GM21526 (cell line): ENCODE measurements at regions not wholly inside any gene's neighbourhood (a gene's known extent, or its start where the extent isn't known, plus 50 kb on each side); places are given as distances from the start of the nearest gene placed in this dataset.

Experiments used
- ATAC-seq: cut with Tn5 transposase; IDR thresholded peaks from one replicate; pipeline ENCODE4 v1.9.1; 2021; ENCODE audit warnings: moderate library complexity; ENCODE audit not compliant: unreplicated experiment, low FRiP score

DNA sequence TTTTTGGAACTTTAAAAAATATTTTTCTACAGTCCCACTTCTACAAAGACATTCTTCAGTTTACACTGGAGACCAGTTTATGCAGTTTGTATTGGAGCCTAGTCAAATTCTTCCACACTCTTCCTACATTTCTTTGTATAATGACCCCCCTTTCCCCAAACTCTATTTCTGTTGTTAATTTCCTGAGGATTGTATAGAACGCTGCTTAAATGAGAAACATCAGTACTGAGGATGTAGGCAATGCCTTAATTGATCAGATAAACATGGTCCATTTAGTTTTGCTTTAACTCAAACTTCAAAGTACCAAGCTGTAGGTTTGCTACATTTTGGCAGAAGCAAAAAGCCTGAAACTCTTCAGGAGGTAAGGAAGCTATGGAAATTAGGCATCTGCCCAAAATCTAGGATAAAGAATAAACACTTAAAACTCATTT is 155.5 kb downstream of the SLC7A11 start:
- no peak for ATAC-seq

- ATAC-seq = no peak
These were observed 156.3 kb downstream of the SLC7A11 start for GRCh38 chr4:138085736-138086305.

DNA sequence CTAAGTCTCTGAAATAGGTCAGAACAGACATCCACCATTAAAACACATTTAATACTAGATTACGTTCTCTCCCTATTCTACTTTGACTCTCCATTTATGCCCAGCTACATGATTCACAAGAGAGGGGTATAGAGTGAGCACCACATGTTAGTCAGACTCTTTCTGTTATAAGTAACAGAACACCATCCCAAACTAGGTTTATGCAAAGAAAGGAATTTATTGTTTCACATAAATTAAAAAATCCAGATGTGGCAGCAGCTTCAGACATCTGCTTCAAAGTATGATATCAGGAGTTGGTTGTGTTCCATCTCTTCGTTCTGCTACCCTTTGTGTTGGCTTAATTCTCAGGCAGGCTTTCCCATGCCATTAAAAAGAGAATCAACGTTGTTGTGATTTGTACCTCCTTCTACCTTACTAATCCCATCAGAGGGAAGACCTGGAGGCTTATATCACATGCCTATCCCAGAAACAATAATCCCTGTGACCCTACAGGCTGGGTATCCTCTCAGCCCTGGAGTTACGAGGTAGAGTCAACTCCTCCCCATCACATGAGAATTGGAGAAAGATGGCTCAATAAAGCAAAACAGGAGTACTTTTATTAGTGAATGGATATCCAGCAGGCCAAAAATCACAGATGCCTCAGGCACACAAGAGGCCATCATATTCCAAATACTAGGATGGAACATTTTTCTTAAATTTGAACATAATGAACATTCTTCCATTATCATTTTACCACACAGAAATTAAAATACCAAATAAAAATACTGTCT is 163.2 kb downstream of the SLC7A11 start:
- no peak for ATAC-seq

GRCh38 chr4:138078253-138078652 is 163.9 kb downstream of the SLC7A11 start:
- no peak for ATAC-seq

DNA sequence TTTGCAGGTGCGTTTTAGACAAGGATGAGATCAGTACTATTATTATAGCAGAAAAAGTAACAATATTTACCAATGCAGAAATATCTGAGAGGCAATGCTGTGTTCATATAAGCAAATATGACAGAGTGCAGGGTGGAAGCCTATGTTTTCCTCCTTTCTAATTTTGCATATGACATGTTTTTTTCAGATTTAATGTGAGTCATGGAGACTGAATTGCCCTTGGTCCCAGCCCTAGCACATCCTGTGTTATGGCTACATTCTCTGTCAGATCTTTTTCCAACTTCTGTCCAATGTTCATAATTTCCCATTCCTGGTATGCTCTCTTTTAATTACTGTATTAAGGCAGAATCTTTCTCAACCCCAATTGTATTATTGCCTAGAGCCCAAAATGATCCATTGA is 165.6 kb downstream of the SLC7A11 start:
- ATAC-seq = no peak

DNA sequence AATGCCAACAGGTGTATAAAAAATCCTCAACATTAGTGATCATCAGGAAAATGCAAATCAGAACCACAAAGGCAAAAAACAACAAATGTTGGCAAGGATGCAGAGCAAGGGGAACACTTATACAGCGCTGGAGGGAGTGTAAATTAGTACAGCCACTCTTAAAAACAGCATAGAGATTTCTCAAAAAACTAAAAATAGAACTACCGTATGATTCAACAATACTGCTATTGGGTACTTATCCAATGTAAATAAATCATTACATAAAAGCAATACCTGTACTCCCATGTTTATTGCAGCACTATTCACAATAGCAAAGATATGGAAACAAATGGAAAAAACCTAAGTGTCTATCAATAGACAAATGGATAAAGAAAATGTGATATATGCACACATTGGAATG is 171.3 kb downstream of the SLC7A11 start:
- no peak for ATAC-seq

- no peak for ATAC-seq
These were observed 178.6 kb downstream of the SLC7A11 start for GRCh38 chr4:138063581-138063980.

DNA sequence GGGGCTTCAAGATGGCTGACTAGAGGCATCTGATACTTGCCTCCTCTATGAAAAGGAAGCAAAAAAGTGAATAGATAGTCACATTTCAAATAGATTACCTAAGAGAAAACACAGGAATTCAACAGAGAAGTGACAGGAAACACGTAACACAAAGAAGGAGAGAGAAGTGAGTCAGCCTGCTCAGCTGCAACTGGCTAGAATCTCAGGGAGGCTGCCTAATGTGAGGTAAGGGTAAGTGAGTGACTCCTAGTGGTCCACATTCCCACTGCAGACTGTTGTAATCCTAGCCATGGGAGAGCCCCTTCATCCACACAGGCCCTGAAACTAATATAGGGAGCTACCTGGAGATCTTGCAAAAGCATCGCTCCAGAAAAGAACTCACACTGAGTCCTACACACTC is 179.2 kb downstream of the SLC7A11 start:
- no peak for ATAC-seq

DNA sequence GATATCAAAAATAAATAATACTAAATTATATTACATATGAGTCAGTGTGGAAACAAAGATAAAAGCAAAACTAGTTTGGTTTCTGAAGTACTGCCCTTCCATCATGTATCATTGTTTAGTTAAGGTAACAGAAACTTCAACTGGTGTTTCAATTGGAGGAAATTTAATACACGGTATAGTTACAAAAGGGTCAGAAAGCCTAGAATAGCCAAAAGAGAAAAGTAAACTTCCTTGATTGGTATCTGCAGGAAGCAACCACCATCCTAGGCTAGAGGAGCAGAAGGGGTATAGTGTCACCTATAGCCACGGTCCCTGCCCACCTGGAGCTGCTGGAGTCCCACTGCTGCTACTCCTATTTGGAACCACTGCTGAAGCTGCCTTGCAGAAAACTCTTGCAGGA is 185.6 kb downstream of the SLC7A11 start:
- ATAC-seq = no peak

DNA sequence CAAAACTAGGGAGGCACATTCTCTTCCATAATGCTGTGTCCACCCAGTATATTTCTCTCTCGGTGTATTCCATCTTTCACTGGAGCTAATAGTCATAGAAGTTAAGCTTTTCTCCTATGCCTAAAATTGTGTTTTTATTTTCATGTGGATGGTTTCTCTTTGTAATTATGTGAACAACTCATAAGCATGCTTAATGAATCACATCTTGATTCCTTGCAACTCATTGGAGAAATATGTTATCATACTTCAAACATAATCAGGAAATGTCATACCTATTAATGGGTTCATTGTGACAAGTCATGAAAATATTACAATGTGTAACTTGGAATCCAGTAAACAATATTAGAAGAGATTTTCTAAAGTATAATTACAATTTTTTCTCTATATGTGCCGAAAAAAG is 186.3 kb downstream of the SLC7A11 start:
- no peak for ATAC-seq

GRCh38 chr4:138053641-138054301 is 188.4 kb downstream of the SLC7A11 start:
- ATAC-seq = no peak

- ATAC-seq = no peak
These were observed 189.1 kb downstream of the SLC7A11 start for GRCh38 chr4:138052806-138053632.

DNA sequence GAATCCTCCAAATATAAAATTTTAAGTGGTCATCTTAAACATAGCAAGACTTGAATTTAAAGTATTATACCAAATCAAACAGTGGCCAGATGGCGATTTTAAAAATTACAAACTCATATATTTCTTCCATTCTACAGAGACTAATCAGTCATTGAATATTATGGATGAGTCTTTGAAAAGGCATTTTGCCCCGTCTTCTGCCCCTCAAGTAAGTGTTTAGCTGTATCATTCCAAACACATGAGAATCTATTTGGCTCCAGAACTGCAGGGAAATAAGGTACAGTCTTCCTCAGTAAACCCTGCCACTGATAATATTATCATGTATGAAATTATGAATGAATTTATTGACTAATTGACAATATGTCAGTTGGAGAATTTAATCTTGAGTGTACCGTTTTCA is 191.0 kb downstream of the SLC7A11 start:
- no peak for ATAC-seq

- no peak for ATAC-seq
These were observed 191.5 kb downstream of the SLC7A11 start for GRCh38 chr4:138050601-138051000.

GRCh38 chr4:138049355-138049754 is 192.8 kb downstream of the SLC7A11 start:
- ATAC-seq = no peak

- ATAC-seq = no peak
These were observed 194.9 kb downstream of the SLC7A11 start for GRCh38 chr4:138047290-138047689.

GRCh38 chr4:138045036-138045435 is 197.1 kb downstream of the SLC7A11 start:
- no peak for ATAC-seq

GRCh38 chr4:138039010-138039409 is 203.1 kb downstream of the SLC7A11 start:
- ATAC-seq = no peak

- no peak for ATAC-seq
These were observed 204.5 kb downstream of the SLC7A11 start for GRCh38 chr4:138037696-138038095.

DNA sequence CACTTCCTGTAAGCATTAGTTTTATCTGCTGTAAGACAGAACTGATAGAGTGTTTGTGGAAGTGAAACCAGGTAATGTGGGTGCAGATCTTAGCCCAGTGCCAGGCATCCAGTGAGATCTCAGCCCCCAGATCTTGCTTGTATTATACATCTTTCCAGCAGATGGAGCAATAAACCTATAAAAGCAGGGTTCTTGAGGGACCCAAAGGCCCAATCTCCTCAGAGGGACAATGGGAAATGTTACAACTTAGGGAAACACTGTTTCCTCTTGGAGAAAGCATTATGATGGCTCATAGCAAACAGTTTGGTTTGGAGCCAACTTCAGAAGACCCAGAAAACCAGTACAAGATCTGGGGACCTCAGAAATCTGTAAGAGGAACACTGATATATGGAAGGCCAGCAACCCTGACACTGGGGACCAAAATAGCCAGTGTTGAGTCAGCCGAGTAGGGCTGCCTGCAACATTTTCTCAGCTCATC is 206.3 kb downstream of the SLC7A11 start:
- ATAC-seq = peak; percentile 100

- ATAC-seq = no peak
These were observed 207.3 kb downstream of the SLC7A11 start for GRCh38 chr4:138034871-138035270.
